ENCODE measurements at regions not wholly inside any gene's neighbourhood (a gene's known extent, or its start where the extent isn't known, plus 50 kb on each side); places are given as distances from the start of the nearest gene placed in this dataset.

GRCh38 chr3:104536715-104537114 lies 830.0 kb upstream of the ALCAM start:
- TF ChIP-seq POLR2A (IDR thresholded peaks at IDR 0.05) (no peak), CTCF (IDR thresholded peaks at IDR 0.05) (no peak), POLR2AphosphoS5 (IDR thresholded peaks at IDR 0.05; ENCODE audit: insufficient read depth in 1 of 2, low read depth in 1 of 2) (no peak)
